ENCODE measurements at regions not wholly inside any gene's neighbourhood (a gene's known extent, or its start where the extent isn't known, plus 50 kb on each side); places are given as distances from the start of the nearest gene placed in this dataset.

DNA sequence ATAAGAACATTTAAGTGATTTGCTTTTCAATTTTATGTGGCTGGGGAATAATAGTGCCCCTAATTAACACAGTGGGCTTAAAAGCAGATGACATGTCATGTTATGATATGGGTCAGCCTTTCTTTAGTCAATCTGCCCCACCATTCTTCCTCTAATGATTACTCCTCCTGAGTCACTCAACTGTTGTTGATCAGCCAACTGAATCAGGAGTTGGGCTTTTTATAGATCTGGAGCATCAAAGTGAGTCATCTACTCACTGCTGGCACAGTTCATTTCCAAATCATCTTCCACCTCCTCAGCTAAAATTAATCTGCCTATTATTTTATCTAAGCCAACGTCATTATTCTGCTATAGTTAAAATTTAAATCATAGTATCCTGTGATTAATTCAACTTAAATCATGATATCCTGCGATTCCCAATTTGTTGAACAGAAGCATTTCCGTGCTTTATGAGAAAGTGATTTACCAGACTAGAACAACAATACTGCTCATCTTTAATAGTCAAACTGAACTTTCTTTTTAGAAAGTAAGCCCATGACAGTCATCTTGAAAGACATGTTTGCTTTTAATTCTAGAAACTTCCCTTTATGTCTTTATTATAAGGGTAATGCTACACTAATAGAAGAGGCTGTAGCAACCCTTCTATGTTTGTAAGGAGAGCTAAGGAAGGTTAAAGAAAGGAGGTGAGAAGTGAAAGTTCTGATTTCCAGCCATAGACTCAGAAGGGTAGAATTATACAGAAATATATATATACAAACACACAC lies 551.4 kb downstream of the TBC1D4 start:
- no peak for DNase-seq

DNA sequence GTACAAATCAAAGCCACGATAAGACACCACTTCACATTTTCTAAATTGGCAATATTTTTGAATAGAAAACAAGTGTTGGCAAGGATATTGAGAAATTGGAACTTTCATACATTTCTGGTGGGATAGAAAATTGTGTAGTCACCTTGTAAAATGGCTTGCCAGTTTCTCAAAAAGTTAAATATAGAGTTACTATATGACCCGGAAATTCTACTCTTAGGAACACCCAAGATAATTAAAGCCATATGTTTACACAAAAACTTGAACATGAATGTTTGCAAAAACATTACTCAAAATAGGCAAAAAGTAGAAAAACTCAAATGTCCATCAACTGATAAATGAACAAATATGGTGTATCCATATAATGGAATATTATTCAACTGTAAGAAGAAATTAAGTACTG lies 552.5 kb downstream of the TBC1D4 start:
- DNase-seq = no peak

DNA sequence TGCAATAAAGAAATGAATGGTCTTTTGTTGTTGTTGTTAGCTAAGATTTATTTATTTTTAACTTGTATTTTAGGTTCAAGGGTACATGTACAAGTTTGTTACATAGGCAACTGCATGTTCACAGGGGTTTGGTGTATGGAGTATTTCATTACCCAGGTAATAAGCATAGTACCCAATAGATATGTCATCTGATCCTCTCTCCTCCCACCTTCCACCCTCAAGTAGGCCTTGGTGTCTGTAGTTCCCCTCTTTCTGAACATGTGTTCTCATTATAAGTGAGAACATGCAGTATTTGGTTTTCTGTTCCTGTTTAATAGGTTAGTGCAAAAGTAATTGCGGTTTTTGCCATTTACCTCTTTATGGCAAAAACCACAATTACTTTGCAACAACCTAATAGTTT lies 554.1 kb downstream of the TBC1D4 start:
- no peak for DNase-seq

DNA sequence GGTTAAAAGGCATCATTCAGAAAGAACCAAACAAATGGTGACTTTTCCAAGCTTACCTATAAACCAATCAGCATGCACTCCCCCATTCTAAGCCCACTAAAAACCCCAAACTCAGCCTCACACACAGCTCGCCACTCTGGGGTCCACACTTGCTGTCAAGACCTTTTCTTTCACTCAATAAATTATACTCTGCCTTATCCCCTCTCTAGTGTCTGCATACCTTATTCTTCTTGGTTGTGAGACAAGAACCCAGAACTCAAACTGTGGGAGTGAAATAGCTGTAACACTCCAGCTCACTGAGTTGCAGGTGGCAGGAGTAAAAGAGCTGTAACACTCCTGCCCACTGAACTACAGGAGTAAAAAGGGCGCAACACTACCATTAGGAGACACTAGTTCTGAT lies 559.0 kb downstream of the TBC1D4 start:
- DNase-seq = no peak

DNA sequence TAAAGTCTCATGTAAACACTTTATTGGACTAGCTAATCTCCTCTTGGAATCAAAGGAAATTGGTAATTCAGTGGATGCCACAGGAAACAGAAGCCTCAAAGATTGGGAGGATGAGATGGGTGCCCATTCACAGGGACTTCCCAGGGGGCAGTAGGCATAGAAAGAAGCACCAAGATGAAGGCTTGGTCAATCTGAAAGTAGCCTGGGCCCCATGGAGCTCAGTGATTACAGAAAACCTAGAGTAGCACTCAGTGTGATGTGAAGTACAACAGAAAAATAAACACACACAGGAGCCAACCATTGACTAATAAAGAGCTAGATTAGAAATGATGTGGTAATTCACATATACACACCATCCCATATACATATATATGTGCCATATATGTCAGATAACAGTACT lies 560.6 kb downstream of the TBC1D4 start:
- DNase-seq = no peak

DNA sequence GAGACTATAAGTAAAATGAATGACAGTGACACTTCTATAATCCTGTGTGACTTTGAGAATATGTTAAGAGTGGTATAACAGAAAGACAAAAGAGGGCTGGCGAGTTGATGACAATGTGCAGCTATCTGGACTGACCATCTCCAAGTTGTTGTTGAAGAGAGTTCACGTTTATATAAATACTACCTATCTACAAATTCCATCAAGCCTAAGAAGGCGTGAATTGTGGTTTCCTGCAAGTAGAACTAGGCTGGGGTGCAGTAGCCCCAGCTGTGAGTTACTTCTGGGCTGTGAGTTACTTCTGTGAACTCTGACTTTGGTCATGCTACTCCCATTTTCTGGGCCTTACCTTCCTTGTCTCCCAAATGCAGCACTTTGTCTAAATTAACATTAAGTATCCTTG lies 561.0 kb downstream of the TBC1D4 start:
- DNase-seq = no peak

DNA sequence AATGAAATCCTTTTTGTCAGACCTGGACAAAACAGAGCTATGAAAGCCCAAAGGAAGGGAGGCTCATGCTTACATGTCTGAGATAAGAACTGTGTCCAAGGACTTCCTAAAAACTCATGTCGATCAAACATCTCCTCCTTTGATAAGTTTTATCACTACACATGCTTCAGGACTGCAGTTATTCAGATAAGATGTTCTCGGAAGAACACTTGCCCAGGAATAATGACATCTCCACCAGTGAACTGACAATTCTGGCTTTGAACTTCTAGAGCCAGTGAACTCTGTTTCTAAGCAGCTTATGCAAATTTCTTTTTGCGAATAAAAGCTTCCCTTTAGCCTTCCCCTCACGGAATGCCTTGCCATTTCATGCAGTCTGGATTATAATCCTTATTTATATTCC lies 561.6 kb downstream of the TBC1D4 start:
- no peak for DNase-seq

DNA sequence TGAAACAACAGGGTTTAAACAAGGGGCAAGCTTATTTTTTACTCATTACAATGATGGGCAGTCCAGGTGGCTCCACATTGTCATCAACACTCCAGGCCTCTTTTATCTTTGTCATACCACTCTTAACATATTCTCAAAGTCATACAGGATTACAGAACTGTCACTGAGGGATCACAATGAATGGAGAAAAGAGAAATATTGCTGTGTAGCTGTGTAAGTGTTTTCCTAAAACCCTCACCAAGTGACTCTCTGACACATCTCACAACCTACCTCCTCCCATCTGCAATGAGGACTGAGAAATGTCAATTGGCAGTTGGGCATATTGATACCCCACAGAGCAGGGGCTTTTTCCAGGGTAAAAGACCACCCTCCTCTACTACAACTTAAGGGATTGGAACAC lies 562.1 kb downstream of the TBC1D4 start:
- DNase-seq = no peak

DNA sequence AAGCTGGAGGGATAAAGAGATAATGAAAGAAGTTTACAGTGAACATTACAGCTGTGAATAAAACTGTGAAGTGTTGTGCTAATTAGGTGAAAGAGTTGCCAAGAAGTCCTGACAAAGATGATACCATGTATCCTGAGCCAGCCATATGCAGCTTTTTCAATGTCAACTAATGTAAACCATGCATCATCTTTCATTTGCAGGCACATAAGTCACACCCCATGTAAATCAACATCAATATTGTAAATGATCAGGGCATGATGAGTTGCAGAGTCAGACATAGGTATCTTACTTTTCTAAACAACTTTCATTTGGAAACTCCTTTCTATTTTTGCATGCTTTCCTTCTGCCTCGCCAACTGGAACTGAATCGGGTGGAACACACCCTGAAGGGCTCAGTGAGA lies 569.1 kb downstream of the TBC1D4 start:
- DNase-seq = no peak

DNA sequence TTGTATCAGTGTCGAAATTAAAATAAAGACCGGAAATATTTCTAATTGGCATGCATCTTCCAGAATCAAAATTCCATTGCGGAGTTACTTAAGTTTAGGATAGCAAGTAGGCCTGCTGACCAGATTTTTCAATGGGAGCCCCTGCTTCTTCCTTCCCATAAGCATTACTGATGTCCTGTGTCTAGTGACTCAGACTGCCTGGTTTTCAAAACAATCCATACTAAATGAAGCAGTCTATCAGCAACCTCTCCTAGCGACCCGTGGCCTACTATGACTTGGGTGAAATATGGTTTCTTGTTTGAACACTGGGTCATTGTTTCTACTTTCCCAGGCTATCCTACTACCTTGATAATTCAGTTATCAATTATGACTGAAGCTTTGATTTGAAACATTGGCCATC lies 571.6 kb downstream of the TBC1D4 start:
- DNase-seq = no peak

DNA sequence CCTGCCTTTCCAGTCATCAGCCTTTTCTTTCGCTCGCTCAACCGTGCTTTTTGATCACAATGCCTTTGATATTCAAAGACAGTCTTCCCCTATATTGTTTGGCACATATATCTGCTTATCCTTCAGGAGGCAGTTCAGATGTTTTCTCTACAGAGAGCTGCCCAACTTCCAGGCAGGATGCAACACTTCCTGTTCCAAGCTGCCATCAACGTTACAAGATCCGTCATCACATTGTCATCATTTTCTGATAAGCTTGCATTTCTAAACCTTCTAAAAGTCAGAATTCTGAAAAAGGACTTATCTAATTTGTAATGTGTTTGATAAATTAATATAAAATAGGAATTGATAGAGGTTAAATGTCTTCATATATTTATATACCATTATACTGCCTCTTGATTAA lies 574.2 kb downstream of the TBC1D4 start:
- no peak for DNase-seq

DNA sequence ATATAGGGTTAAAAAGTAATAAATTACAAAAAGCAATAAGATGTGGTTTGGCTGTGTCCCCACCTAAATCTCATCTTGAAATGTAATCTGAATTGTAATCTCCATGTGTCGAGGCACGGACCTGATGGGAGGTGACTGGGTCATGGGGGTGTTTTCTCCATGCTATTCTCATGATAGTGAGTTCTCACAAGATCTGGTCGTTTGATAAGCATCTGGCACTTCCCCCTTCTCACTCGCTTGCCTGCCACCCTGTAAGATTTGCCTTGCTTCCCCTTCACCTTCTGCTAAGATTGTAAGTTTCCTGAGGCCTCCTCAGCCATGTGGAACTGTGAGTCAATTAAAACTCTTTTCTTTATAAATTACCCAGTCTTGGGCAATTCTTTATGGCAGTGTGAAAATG lies 577.4 kb downstream of the TBC1D4 start:
- no peak for DNase-seq

DNA sequence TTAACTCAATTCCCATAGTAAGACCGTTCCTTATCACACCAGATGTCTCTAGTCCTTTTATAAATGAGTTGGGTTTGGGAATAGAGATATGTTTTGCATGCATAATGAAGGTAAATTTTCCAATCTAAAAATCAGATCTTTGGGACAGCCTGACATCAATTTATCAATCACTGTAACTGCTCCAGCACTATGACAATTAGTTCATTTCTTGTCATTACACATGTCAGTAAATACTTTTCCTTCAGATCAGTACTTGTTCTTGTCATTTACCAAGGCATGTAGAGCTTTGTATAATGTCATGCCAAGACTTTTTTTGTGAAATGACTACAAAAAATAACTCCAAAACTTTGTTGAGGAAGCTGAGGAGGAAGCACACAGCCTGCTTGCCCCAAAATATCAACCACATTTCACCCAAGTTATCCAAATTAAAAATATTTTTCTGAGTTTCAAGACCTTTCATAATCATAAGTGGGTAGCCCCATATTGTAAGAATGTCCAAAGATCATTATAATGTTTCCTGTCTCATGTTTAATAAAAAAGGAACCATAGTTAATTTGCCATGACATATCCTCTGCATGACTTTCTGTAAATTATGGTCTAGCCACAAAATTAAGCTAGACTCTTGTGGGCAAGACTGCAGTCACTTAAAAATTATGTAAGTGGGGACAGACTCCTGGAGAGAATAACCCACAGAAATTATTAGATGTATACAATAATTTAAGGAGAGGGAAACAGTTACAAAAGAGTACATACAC lies 586.8 kb downstream of the TBC1D4 start:
- DNase-seq = no peak

DNA sequence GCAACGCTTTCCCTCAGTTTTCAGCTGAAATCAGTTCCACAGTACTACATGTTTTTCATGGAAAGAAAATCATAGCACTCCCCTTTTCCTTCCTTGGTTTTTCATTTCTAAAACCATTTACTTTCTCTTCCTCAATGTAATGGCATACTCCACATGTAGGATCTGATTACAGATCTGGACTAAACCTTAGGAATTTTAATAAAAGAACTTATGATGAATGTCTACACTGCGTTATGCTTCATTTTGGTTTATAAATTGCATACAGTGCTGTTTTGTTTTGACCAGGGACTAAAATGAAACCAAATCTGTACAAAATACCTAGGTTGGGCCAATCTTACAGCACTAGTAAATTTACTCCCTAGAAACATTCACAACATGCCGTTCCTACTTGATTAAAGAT lies 589.9 kb downstream of the TBC1D4 start:
- DNase-seq = no peak

DNA sequence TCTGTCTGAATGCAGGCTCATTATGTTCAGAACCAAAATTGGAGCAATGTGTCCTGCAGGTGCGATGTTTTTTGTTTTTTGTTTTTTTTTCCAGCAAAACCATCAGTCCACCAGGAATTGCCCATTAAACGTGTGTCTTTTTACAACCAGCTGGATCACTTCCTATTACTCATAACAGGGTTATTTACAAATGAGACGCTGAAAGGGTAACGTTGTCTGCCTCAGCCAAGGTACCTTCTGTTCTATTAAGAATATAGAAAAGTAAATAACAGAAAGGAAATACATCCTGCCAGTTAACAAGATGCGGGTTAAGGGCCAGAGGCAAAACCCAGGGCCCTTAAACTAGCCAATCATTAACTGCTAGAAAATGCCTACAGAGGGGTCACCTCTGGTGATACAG lies 590.4 kb downstream of the TBC1D4 start:
- no peak for DNase-seq

DNA sequence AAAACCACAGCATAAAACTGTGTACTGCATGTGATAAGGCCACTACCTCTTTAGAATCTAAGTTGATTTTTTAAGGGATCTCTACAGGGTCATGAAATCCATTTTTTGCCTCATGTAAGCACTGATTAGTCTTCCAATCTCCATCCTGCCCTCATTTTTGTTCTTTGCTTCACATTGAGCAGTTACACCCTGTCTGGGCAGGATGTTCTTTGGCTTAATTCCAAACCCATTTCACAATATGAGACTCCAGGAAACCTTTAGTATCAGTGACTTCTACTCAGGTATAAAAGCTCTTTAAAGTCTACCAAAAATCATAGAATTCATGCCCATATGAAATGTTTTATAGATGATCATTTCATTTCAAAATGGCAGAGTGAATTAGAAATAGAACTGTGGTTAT lies 592.6 kb downstream of the TBC1D4 start:
- no peak for DNase-seq

DNA sequence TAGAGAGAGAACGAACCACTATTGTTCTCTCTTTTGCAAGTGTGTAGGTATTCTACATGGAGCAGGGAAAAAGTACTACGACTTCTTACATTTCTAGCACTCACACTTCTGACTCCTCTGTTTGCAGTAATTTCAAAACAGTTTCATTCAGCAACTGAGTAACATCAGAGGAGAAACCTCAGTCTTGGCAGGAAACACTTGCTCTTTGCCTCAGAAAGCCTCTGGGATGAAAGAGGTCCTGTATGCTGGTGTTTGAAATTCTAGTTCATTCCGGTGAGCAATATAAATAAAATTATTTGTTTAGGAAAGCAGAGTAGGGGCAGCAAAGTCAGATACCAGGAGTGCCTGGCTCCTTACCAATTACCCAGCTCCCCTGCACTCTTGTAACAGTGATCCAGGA lies 595.5 kb downstream of the TBC1D4 start:
- no peak for DNase-seq

DNA sequence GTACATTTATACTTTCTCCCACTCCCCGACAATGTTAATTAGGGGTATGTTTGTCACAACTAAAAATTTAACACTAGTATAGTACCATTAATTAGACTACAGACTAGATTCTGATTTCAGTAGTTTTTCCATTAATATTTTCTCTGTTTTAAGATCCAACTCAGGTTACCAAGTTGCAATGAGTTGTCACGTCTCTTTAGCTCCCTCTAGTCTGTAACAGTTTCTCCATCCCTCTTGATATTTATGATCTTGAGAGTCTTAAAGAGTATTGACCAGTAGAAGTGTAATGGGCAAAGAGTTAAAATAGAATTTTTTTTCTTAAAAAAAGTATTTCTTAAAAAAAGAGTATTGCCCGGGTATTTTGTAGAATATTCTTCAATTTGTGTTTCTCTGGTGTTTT lies 598.1 kb downstream of the TBC1D4 start:
- DNase-seq = no peak

DNA sequence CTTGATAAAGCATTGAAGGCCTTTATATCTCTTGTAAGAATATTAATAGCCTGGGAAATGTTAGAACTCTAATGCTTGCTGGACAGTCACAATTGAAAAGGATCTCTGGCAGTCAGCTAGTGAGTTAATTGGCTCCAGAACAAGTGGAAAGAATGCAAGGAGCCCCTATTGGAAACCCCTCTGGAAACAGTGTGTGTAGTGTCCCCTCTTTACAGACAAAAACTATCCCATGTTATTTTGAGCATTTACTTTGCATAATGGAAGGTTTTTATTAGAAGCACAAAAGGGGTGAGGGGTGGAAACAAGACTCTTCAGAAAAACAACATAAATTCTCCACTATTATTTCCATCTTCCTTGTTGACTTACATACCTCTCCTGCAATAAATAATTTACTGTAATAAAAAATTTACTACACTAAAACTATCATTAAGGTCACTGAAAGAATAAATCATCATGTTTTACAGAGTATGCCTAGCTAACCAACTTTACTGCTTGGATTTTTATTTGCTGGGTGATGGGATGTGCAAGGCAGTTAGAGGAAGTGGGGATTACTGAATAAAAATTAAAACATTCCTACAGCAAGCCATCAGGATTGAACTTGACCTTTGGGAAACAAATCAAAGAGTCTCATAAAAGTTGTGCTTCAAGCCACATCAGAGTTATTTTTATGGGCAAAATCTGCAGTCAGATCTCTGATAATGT lies 610.4 kb downstream of the TBC1D4 start:
- no peak for DNase-seq

DNA sequence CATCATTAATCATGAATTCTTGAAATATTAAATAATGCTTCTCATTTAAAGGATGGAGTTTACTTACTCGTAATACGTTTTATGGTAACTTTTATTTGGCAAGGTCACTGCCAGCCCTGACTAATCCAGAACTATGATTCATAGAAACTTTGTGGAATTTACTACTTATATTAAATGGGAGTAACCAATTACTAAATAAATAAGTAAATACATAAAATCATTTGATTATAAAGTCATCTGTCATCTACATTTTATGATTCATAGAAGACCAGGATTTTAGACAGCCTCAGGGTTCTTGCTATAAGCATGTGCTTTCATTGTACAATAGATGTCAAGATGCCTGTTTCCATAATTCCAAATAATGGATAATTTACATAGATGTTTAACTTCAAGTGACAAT lies 611.1 kb downstream of the TBC1D4 start:
- no peak for DNase-seq

DNA sequence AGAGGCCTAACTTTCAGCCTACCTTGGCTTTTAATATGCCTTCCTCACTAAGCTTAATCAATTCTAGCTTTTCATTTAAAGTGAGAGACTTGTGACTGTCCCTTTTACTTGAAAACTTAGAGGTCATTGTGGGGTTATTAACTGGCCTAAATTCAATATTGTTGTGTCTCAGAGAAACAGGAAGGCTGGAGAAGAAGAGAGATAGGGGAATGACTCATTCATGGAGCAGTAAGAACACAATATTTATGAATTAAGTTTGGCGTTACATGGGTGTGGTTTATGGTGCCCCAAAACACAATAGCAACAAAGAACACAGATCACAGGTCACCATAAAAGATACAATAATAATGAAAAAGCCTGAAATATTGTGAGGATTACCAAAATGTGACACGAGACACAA lies 612.1 kb downstream of the TBC1D4 start:
- no peak for DNase-seq

DNA sequence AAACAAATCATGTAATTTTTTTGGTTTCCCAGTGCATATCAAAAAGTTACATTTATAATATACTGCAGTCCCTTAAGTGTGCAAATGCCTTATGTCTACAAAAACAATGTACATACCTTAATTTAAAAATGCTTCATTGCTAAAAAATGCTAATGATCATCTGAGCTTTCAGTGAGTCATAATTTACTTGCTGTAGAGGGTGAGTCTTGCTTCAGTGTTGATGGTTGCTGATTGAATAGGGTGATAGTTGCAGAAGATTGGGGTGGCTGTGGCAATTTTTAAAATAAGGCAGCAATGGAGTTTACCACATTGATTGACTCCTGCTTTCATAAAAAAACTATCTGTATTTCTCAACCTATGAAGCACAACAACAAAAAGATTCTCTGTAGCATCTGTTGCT lies 613.9 kb downstream of the TBC1D4 start:
- DNase-seq = no peak

DNA sequence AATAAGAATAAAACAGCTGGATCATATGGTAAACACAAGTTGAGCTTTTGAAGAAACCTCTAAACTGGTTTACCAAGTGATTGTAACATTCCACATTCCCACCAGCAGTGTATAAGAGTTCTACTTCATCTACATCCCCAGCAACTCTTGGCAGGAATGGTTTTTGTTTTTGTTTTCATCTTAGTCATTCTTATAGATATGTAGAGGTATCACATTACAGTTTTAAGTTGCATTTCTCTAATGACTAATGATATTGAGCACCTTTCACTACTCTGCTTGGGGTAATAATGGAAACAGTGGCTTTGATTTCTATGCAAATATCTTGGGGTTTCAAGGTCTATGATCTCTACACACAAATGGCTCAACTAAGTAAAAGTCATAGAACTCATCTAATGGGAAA lies 614.5 kb downstream of the TBC1D4 start:
- no peak for DNase-seq

DNA sequence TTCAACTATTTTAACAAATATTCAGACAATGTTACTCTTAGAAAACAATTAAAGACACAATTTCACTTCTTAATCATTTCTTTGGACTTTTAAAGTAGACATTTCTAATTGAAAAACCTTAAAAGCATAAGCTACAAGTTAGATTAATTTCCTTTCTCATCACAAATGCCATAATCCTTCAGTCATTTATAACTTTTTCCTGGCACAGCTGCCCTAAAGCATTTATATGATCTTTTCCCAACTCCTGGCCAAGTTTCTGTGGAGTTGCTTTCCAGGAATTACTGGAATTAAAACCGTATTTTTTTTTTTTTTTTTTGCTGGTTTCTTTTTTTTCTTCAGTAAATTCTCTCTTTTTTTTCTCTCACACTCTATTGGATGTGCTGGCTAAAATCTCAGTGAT lies 615.9 kb downstream of the TBC1D4 start:
- DNase-seq = no peak

Data from stimulated activated CD4-positive, alpha-beta T cell treated with anti-CD3 and anti-CD28 coated beads, Interleukin-1b, Interleukin-23, amount 100 ng/mL, for 48 hours (primary cell).